K562 (cell line): ENCODE measurements at regions not wholly inside any gene's neighbourhood (a gene's known extent, or its start where the extent isn't known, plus 50 kb on each side); places are given as distances from the start of the nearest gene placed in this dataset.

Experiments used
- ATAC-seq: fragments of 200-7000 bp; cut with Tn5 transposase; 3 replicates; pipeline ENCODE4 v1.9.1; 2020; ENCODE audit warnings: moderate library complexity
- BruUV-seq: library from RNA; stranded (reverse); fragments of 400-500 nt; replicated peaks from 2 replicates; lab custom pipeline; 2021; lab: Mats Ljungman, UMichigan
- CTCF ChIA-PET: fragments of 300-600 bp; formaldehyde crosslinking; extraction: SDS; loops from one replicate; lab custom pipeline; 2021; ENCODE audit warnings: low intra/inter-chr PET ratio; lab: Yijun Ruan, JAX
- POLR2A ChIA-PET: fragments of 300-600, 350-650 bp; sonication (Branson Sonifier 250); formaldehyde crosslinking; extraction: SDS; loops from one replicate; lab custom pipeline; 2021; ENCODE audit warnings: antibody characterized with exemption, inconsistent platforms; lab: Yijun Ruan, JAX
- DNase-seq, 4 experiments: peaks; one replicate each; pipeline versions ENCODE4 v3.0.0 to v3.0.0-alpha.2; 2011 to 2018; ENCODE audit warnings: low spot score in 3 of 4, mixed read lengths in 3 of 4; ENCODE audit errors: extremely low read depth in 1 of 4
- FAIRE-seq: peaks from 2 replicates; lab custom pipeline; 2011; peaks lifted over from hg19 to GRCh38; lab: Jason Lieb, UNC
- H2AFZ ChIP-seq: 2 replicates; pipeline ENCODE4 v1.6.0; 2011; ENCODE audit warnings: low read depth, low read length, control low read depth, inconsistent platforms
- H3K27ac ChIP-seq: fragments of 200-600 bp; 3 replicates; pipeline ENCODE4 v1.8.0; 2011; ENCODE audit warnings: low read depth, mild to moderate bottlenecking, control low read depth, inconsistent platforms, low read length, moderate library complexity, mixed read lengths; ENCODE audit errors: extremely low read depth
- H3K27me3 ChIP-seq, 2 experiments: fragments of 300-600 bp in 1 of 2; 2 replicates in 1 of 2; 3 replicates in 1 of 2; pipeline versions ENCODE4 v1.6.0 to v1.8.0; 2011; ENCODE audit warnings: inconsistent platforms in 2 of 2, low read length in 2 of 2, mild to moderate bottlenecking in 1 of 2, mixed read lengths in 1 of 2, moderate library complexity in 1 of 2; ENCODE audit not compliant: control insufficient read depth in 2 of 2, insufficient read depth in 2 of 2
- H3K36me3 ChIP-seq: fragments of 300-600 bp; 3 replicates; pipeline ENCODE4 v1.8.0; 2011; ENCODE audit warnings: mild to moderate bottlenecking, low read length, inconsistent platforms; ENCODE audit not compliant: control insufficient read depth, insufficient read depth
- H3K4me1 ChIP-seq, 2 experiments: fragments of 200-600 bp in 1 of 2; replicated peaks in 1 of 2; 2 replicates in 1 of 2; 3 replicates in 1 of 2; pipeline versions ENCODE4 v1.5.1 to v1.8.0; 2011; ENCODE audit warnings: inconsistent platforms in 2 of 2, low read length in 2 of 2, mild to moderate bottlenecking in 1 of 2, mixed read lengths in 1 of 2, moderate library complexity in 1 of 2; ENCODE audit not compliant: control insufficient read depth in 2 of 2, insufficient read depth in 2 of 2
- H3K4me2 ChIP-seq: 2 replicates; pipeline ENCODE4 v1.6.1; 2011; ENCODE audit warnings: low read length, control low read depth, inconsistent platforms, mixed read lengths; ENCODE audit not compliant: insufficient read depth
- H3K4me3 ChIP-seq: fragments of 200-600 bp; sonication (generic), shearing (Covaris generic); 2 replicates; pipeline ENCODE4 v1.5.1; 2016; ENCODE audit warnings: control low read depth, inconsistent platforms
- H3K79me2 ChIP-seq: fragments of 200-600 bp; 3 replicates; pipeline ENCODE4 v1.8.0; 2011; ENCODE audit warnings: low read length, inconsistent platforms; ENCODE audit not compliant: control insufficient read depth, insufficient read depth
- H3K9ac ChIP-seq, 2 experiments: 2 replicates each; pipeline versions ENCODE4 v1.6.0 to v1.6.1; 2011; ENCODE audit warnings: low read depth in 2 of 2, low read length in 2 of 2, control low read depth in 1 of 2, inconsistent platforms in 1 of 2, mild to moderate bottlenecking in 1 of 2, mixed read lengths in 1 of 2; ENCODE audit not compliant: insufficient read depth in 1 of 2
- H3K9me1 ChIP-seq: one replicate; pipeline ENCODE4 v1.6.0; 2011; ENCODE audit warnings: inconsistent platforms, mild to moderate bottlenecking, low read length, moderate library complexity; ENCODE audit not compliant: control insufficient read depth, insufficient read depth
- H3K9me3 ChIP-seq: replicated peaks from 2 replicates; pipeline ENCODE4 v1.5.1; 2011; ENCODE audit warnings: low read depth, low read length, inconsistent platforms; ENCODE audit not compliant: control insufficient read depth, insufficient read depth
- H4K20me1 ChIP-seq: replicated peaks from 2 replicates; pipeline ENCODE4 v1.6.1; 2011; ENCODE audit warnings: low read length, inconsistent platforms, mixed read lengths; ENCODE audit not compliant: control insufficient read depth, insufficient read depth
- ATF3 ChIP-seq, 2 experiments: fragments of 450-650 bp in 1 of 2; sonication (generic) in 1 of 2; formaldehyde crosslinking in 1 of 2; IDR thresholded peaks in 1 of 2; conservative IDR thresholded peaks in 1 of 2; 2 replicates each; pipeline versions ENCODE4 v1.6.1 to v1.8.1; 2016 to 2023; ENCODE audit warnings: mild to moderate bottlenecking in 2 of 2, moderate library complexity in 2 of 2, inconsistent platforms in 1 of 2, missing genetic modification reagents in 1 of 2
- FOXA3 ChIP-seq, 2 experiments: fragments of 450-650 bp in 1 of 2; sonication (generic) in 1 of 2; formaldehyde crosslinking; IDR thresholded peaks in 1 of 2; conservative IDR thresholded peaks in 1 of 2; 2 replicates each; pipeline versions ENCODE4 v1.4.0 to v1.8.0; 2020 to 2022; ENCODE audit warnings: mild to moderate bottlenecking in 2 of 2, missing genetic modification reagents in 1 of 2
- HDAC6 ChIP-seq: IDR thresholded peaks from 2 replicates; pipeline ENCODE4 v1.6.1; 2012; ENCODE audit warnings: low read depth, mild to moderate bottlenecking, control low read depth, inconsistent platforms, low read length, moderate library complexity
- HMGXB4 ChIP-seq: sonication (generic); formaldehyde crosslinking; IDR thresholded peaks from 2 replicates; pipeline ENCODE4 v1.8.1; 2023; ENCODE audit warnings: mild to moderate bottlenecking, missing genetic modification reagents
- NCOR1 ChIP-seq: fragments of 450-650 bp; IDR thresholded peaks from 2 replicates; pipeline ENCODE4 v1.6.1; 2016; ENCODE audit warnings: mild to moderate bottlenecking, moderate library complexity
- NR3C1 ChIP-seq: sonication (generic); formaldehyde crosslinking; IDR thresholded peaks from 2 replicates; pipeline ENCODE4 v1.8.1; 2022; ENCODE audit warnings: missing genetic modification reagents
- POLR2B ChIP-seq: fragments of 450-650 bp; IDR thresholded peaks from 2 replicates; pipeline ENCODE4 v1.6.1; 2018; ENCODE audit warnings: low read depth; ENCODE audit not compliant: partially characterized antibody
- PTRF ChIP-seq: fragments of 450-650 bp; IDR thresholded peaks from 2 replicates; pipeline ENCODE4 v1.6.1; 2016; ENCODE audit warnings: mild to moderate bottlenecking, missing genetic modification characterization, missing compliant biosample characterization
- ZNF699 ChIP-seq: fragments of 250-450 bp; sonication (Bioruptor Pico); IDR thresholded peaks from 2 replicates; pipeline ENCODE4 v1.8.0; 2021; ENCODE audit warnings: mild to moderate bottlenecking, moderate library complexity; ENCODE audit not compliant: insufficient replicate concordance
- WGBS: fragments of 100-300 bp; shearing (Covaris generic); methylation state at CpG from one replicate; pipeline ENCODE4 v1.1.6; 2016; ENCODE audit warnings: low coverage, mixed read lengths; ENCODE audit not compliant: insufficient coverage; ENCODE audit errors: missing lambda C conversion rate; 5-methylcytosine and 5-hydroxymethylcytosine counted together
- in situ Hi-C: fragments of 300-500 bp; cut with MboI; formaldehyde crosslinking; loops from 4 replicates; pipeline ENCODE4 v1.15.0; 2018; ENCODE audit warnings: inconsistent platforms, mixed read lengths
- intact Hi-C: fragments of 100-400 bp; cut with micrococcal nuclease; formaldehyde crosslinking; loops from 2 replicates; pipeline ENCODE4 v1.14.2; 2022
- TF ChIP-seq, protein P1 (sequence below): IDR thresholded peaks from 3 replicates; pipeline ENCODE4 v1.6.1; 2011; ENCODE audit warnings: borderline replicate concordance, mild to moderate bottlenecking, moderate library complexity; ENCODE audit not compliant: insufficient read length; ENCODE audit errors: extremely low read depth
- TF ChIP-seq, protein P2 (sequence below): fragments of 200-400 bp; formaldehyde crosslinking; IDR thresholded peaks from 2 replicates; pipeline ENCODE4 v1.6.1; 2017; ENCODE audit warnings: mild to moderate bottlenecking, low read depth, low read length, moderate library complexity
- TF ChIP-seq, protein P3 (sequence below), 3 experiments: fragments of 200-800 bp in 1 of 3; sonication (Bioruptor generic) in 1 of 3; sonication (generic) in 1 of 3; formaldehyde crosslinking in 1 of 3; IDR thresholded peaks; 2 replicates each; pipeline versions ENCODE4 v1.6.1 to v1.8.0; 2016 to 2022; ENCODE audit warnings: mild to moderate bottlenecking in 2 of 3, missing compliant biosample characterization in 2 of 3, missing genetic modification characterization in 2 of 3, missing genetic modification reagents in 1 of 3

- FAIRE-seq, result no peak
- no peaks in the 10 kb centered on the region; the same call in 1 of the 2 replicates for H4K20me1 ChIP-seq
- H3K27me3 ChIP-seq, result peaks cover 35 to 54% of the 10 kb centered on the region in 2 experiments
- H3K9me1 ChIP-seq, result no peaks in the 10 kb centered on the region
- no peak for DNase-seq
- no peak for ATAC-seq
- H3K79me2 ChIP-seq, result no peaks in the 10 kb centered on the region
- intact Hi-C loops, result no loop called here
- no peak overlapping the region for H3K27ac ChIP-seq
- no TSS peak for BruUV-seq
- POLR2A ChIA-PET, result no interaction called here
- no peak overlapping the region for H2AFZ ChIP-seq
- no peaks in the 10 kb centered on the region for H3K9me3 ChIP-seq
- no peak overlapping the region for H3K9ac ChIP-seq
- WGBS, result 0% methylated on average over 2 of the region's 2 CpGs
- H3K4me1 ChIP-seq, result no peaks in the 10 kb centered on the region
- CTCF ChIA-PET, result no interaction called here
- H3K36me3 ChIP-seq, result no peaks in the 10 kb centered on the region
- in situ Hi-C loops, result no loop called here
- H3K4me2 ChIP-seq, result no peak overlapping the region
- H3K4me3 ChIP-seq, result no peak overlapping the region
- TF ChIP-seq POLR2B, result no peak
- TF ChIP-seq, protein P1, sequence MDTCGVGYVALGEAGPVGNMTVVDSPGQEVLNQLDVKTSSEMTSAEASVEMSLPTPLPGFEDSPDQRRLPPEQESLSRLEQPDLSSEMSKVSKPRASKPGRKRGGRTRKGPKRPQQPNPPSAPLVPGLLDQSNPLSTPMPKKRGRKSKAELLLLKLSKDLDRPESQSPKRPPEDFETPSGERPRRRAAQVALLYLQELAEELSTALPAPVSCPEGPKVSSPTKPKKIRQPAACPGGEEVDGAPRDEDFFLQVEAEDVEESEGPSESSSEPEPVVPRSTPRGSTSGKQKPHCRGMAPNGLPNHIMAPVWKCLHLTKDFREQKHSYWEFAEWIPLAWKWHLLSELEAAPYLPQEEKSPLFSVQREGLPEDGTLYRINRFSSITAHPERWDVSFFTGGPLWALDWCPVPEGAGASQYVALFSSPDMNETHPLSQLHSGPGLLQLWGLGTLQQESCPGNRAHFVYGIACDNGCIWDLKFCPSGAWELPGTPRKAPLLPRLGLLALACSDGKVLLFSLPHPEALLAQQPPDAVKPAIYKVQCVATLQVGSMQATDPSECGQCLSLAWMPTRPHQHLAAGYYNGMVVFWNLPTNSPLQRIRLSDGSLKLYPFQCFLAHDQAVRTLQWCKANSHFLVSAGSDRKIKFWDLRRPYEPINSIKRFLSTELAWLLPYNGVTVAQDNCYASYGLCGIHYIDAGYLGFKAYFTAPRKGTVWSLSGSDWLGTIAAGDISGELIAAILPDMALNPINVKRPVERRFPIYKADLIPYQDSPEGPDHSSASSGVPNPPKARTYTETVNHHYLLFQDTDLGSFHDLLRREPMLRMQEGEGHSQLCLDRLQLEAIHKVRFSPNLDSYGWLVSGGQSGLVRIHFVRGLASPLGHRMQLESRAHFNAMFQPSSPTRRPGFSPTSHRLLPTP, result no peak
- no peak for TF ChIP-seq NR3C1 (CRISPR knock-in tag)
- no peak for TF ChIP-seq ZNF699
- no peak for TF ChIP-seq PTRF (tag)
- no peak for TF ChIP-seq FOXA3 (CRISPR knock-in tag; conservative IDR thresholded peaks at IDR 0.05 in 1 of 2, IDR thresholded peaks at IDR 0.05 in 1 of 2)
- TF ChIP-seq, protein P2, sequence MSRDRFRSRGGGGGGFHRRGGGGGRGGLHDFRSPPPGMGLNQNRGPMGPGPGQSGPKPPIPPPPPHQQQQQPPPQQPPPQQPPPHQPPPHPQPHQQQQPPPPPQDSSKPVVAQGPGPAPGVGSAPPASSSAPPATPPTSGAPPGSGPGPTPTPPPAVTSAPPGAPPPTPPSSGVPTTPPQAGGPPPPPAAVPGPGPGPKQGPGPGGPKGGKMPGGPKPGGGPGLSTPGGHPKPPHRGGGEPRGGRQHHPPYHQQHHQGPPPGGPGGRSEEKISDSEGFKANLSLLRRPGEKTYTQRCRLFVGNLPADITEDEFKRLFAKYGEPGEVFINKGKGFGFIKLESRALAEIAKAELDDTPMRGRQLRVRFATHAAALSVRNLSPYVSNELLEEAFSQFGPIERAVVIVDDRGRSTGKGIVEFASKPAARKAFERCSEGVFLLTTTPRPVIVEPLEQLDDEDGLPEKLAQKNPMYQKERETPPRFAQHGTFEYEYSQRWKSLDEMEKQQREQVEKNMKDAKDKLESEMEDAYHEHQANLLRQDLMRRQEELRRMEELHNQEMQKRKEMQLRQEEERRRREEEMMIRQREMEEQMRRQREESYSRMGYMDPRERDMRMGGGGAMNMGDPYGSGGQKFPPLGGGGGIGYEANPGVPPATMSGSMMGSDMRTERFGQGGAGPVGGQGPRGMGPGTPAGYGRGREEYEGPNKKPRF, result no peak
- TF ChIP-seq HDAC6, result no peak
- TF ChIP-seq HMGXB4 (CRISPR knock-in tag), result no peak
- TF ChIP-seq, protein P3, sequence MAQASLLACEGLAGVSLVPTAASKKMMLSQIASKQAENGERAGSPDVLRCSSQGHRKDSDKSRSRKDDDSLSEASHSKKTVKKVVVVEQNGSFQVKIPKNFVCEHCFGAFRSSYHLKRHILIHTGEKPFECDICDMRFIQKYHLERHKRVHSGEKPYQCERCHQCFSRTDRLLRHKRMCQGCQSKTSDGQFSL (CRISPR knock-in tag; IDR thresholded peaks at IDR 0.05), result no peak
- TF ChIP-seq, protein P3 (tag; IDR thresholded peaks at IDR 0.05), result no peak
- no peak for TF ChIP-seq NCOR1
- no peak for TF ChIP-seq ATF3 (IDR thresholded peaks at IDR 0.05)
- TF ChIP-seq ATF3 (CRISPR knock-in tag; conservative IDR thresholded peaks at IDR 0.05), result no peak
Measured at GRCh38 chr2:65611488-65611887, 179.1 kb upstream of the SPRED2 start.
